Fibroblast of lung (primary cell): ENCODE measurements at regions not wholly inside any gene's neighbourhood (a gene's known extent, or its start where the extent isn't known, plus 50 kb on each side); places are given as distances from the start of the nearest gene placed in this dataset.

Experiments
- DNase-seq, 2 donors: peaks; one replicate each; pipeline versions ENCODE4 v3.0.0 to v3.0.0-alpha.2; 2010; ENCODE audit warnings: low read depth in 2 of 2
- H2AFZ ChIP-seq: 2 replicates; pipeline ENCODE4 v1.5.1; 2012; ENCODE audit warnings: low read length, control low read depth, inconsistent platforms
- H3K27ac ChIP-seq: 2 replicates; pipeline ENCODE4 v1.5.1; 2011; ENCODE audit warnings: low read length, control low read depth; ENCODE audit not compliant: insufficient read depth
- H3K27me3 ChIP-seq: 2 replicates; pipeline ENCODE4 v1.5.1; 2011; ENCODE audit warnings: mild to moderate bottlenecking, low read length; ENCODE audit not compliant: control insufficient read depth, insufficient read depth
- H3K36me3 ChIP-seq: 2 replicates; pipeline ENCODE4 v1.5.1; 2011; ENCODE audit warnings: low read length; ENCODE audit not compliant: control insufficient read depth, insufficient read depth
- H3K4me1 ChIP-seq: 2 replicates; pipeline ENCODE4 v1.5.1; 2011; ENCODE audit warnings: low read length; ENCODE audit not compliant: control insufficient read depth, insufficient read depth; ENCODE audit errors: extremely low read depth
- H3K4me2 ChIP-seq: 2 replicates; pipeline ENCODE4 v1.5.1; 2011; ENCODE audit warnings: low read length, control low read depth; ENCODE audit not compliant: insufficient read depth; ENCODE audit errors: extremely low read depth
- H3K4me3 ChIP-seq, 4 experiments: fragments of 200-600 bp in 1 of 4; sonication (generic) in 1 of 4; replicated peaks in 1 of 4; 2 replicates each; pipeline ENCODE4 v1.5.1; 2011 to 2016; ENCODE audit warnings: low read length in 4 of 4, low read depth in 3 of 4, mild to moderate bottlenecking in 3 of 4, control low read depth in 2 of 4, inconsistent platforms in 1 of 4, mixed read lengths in 1 of 4; ENCODE audit not compliant: insufficient read depth in 1 of 4; ENCODE audit errors: control extremely low read depth in 1 of 4
- H3K79me2 ChIP-seq: 2 replicates; pipeline ENCODE4 v1.5.1; 2012; ENCODE audit warnings: mild to moderate bottlenecking, low read length, inconsistent platforms; ENCODE audit not compliant: control insufficient read depth, insufficient read depth
- H3K9ac ChIP-seq: 2 replicates; pipeline ENCODE4 v1.5.1; 2011; ENCODE audit warnings: mild to moderate bottlenecking, low read length, control low read depth; ENCODE audit not compliant: insufficient read depth
- H3K9me3 ChIP-seq: 2 replicates; pipeline ENCODE4 v1.5.1; 2012; ENCODE audit warnings: low read depth, low read length; ENCODE audit not compliant: control insufficient read depth, insufficient read depth
- H4K20me1 ChIP-seq: 2 replicates; pipeline ENCODE4 v1.5.1; 2011; ENCODE audit warnings: low read length; ENCODE audit not compliant: control insufficient read depth, insufficient read depth; ENCODE audit errors: extremely low read depth
- CTCF ChIP-seq, 2 donors: IDR thresholded peaks in 1 of 2; conservative IDR thresholded peaks in 1 of 2; 1 replicate in 1 of 2; 2 replicates in 1 of 2; pipeline ENCODE4 v1.5.1; 2011 to 2012; ENCODE audit warnings: low read length in 2 of 2, control low read depth in 1 of 2, inconsistent platforms in 1 of 2, low read depth in 1 of 2, mild to moderate bottlenecking in 1 of 2
- EZH2 ChIP-seq: IDR thresholded peaks from 2 replicates; pipeline ENCODE4 v1.5.1; 2012; ENCODE audit warnings: low read length, control low read depth, mild to moderate bottlenecking; ENCODE audit errors: missing control alignments

- Histone ChIP-seq H2AFZ (no peak overlapping the region), H3K27me3 (no peaks in the 10 kb centered on the region), H3K9ac (no peak overlapping the region), H3K4me1 (no peaks in the 10 kb centered on the region), H3K9me3 (no peaks in the 10 kb centered on the region), H3K4me3 (no peak overlapping the region), H3K4me2 (no peak overlapping the region), H4K20me1 (no peaks in the 10 kb centered on the region), H3K79me2 (no peaks in the 10 kb centered on the region), H3K36me3 (no peaks in the 10 kb centered on the region), H3K27ac (no peak overlapping the region)
- no peak for DNase-seq
- no peak for TF ChIP-seq CTCF (conservative IDR thresholded peaks at IDR 0.05 in 1 of 2, IDR thresholded peaks at IDR 0.05 in 1 of 2; ENCODE audit: low read depth in 1 of 2, low read length in 2 of 2)
- TF ChIP-seq EZH2 = no peak
These were observed 1144.8 kb downstream of the ADGRL3 start for GRCh38 chr4:62344915-62345314.

GRCh38 chr4:62344474-62344873 is 1144.3 kb downstream of the ADGRL3 start:
- TF ChIP-seq CTCF (conservative IDR thresholded peaks at IDR 0.05 in 1 of 2, IDR thresholded peaks at IDR 0.05 in 1 of 2; ENCODE audit: low read depth in 1 of 2, low read length in 2 of 2) (no peak), EZH2 (no peak)
- Histone ChIP-seq H3K4me2 (no peak overlapping the region), H3K27ac (no peak overlapping the region), H3K9me3 (no peaks in the 10 kb centered on the region), H3K36me3 (no peaks in the 10 kb centered on the region), H3K9ac (no peak overlapping the region), H3K4me1 (no peaks in the 10 kb centered on the region), H2AFZ (no peak overlapping the region), H3K79me2 (no peaks in the 10 kb centered on the region), H3K4me3 (no peak overlapping the region), H3K27me3 (no peaks in the 10 kb centered on the region), H4K20me1 (no peaks in the 10 kb centered on the region)
- DNase-seq = no peak

- Histone ChIP-seq H3K4me1 (no peaks in the 10 kb centered on the region), H3K27ac (no peak overlapping the region), H4K20me1 (no peaks in the 10 kb centered on the region), H3K9ac (no peak overlapping the region), H3K4me3 (no peak overlapping the region), H3K4me2 (no peak overlapping the region), H3K36me3 (no peaks in the 10 kb centered on the region), H3K9me3 (no peaks in the 10 kb centered on the region), H2AFZ (no peak overlapping the region), H3K79me2 (no peaks in the 10 kb centered on the region), H3K27me3 (no peaks in the 10 kb centered on the region)
- no peak for TF ChIP-seq CTCF (conservative IDR thresholded peaks at IDR 0.05 in 1 of 2, IDR thresholded peaks at IDR 0.05 in 1 of 2; ENCODE audit: low read depth in 1 of 2, low read length in 2 of 2)
- no peak for DNase-seq
These were observed 1142.2 kb downstream of the ADGRL3 start for GRCh38 chr4:62342346-62342745.
